ENCODE measurements at regions not wholly inside any gene's neighbourhood (a gene's known extent, or its start where the extent isn't known, plus 50 kb on each side); places are given as distances from the start of the nearest gene placed in this dataset.

DNA sequence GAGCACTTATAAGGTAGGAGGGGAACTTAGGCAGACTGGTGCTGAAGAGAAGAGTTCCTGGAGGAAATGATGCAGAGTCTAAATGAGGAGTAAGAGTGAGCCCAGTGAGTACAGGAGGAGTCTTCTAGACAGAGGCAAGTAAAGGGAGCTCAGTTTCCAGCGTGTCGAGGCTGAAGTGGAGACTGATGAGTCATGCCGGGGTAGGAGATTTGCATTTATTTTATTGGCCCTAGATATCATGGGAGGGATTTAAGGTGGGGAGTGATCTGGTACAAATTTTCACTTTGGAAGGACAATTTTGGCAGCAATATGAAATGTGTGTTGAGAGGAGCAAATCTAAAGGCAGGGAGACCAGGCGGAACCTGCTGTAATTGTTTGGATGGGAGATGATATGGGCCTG lies 157.5 kb downstream of the TTC8 start:
- TF ChIP-seq, protein P1, sequence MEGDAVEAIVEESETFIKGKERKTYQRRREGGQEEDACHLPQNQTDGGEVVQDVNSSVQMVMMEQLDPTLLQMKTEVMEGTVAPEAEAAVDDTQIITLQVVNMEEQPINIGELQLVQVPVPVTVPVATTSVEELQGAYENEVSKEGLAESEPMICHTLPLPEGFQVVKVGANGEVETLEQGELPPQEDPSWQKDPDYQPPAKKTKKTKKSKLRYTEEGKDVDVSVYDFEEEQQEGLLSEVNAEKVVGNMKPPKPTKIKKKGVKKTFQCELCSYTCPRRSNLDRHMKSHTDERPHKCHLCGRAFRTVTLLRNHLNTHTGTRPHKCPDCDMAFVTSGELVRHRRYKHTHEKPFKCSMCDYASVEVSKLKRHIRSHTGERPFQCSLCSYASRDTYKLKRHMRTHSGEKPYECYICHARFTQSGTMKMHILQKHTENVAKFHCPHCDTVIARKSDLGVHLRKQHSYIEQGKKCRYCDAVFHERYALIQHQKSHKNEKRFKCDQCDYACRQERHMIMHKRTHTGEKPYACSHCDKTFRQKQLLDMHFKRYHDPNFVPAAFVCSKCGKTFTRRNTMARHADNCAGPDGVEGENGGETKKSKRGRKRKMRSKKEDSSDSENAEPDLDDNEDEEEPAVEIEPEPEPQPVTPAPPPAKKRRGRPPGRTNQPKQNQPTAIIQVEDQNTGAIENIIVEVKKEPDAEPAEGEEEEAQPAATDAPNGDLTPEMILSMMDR (IDR thresholded peaks at IDR 0.05), result no peak
- TF ChIP-seq POLR2A (IDR thresholded peaks at IDR 0.05), result no peak
